NCI-H1930 (cell line): ENCODE measurements at regions not wholly inside any gene's neighbourhood (a gene's known extent, or its start where the extent isn't known, plus 50 kb on each side); places are given as distances from the start of the nearest gene placed in this dataset.
A peak's percentile ranks its signal among the peaks of the same experiment; 100 is the strongest.

ENCODE experiments used
- DNase-seq, 2 experiments: peaks; one replicate each; lab custom pipeline; 2025; lab: John Stamatoyannopoulos, UW

GRCh38 chr12:130258863-130259262 lies 78.8 kb upstream of the PIWIL1 start:
- no peak for DNase-seq

- DNase-seq = no peak
Observed at GRCh38 chr12:130263025-130263424, 74.7 kb upstream of the PIWIL1 start.

GRCh38 chr12:130263996-130264395 lies 73.7 kb upstream of the PIWIL1 start:
- no peak for DNase-seq

GRCh38 chr12:130266751-130267150 lies 70.9 kb upstream of the PIWIL1 start:
- DNase-seq = no peak

GRCh38 chr12:130280231-130280630 lies 57.5 kb upstream of the PIWIL1 start:
- DNase-seq = no peak

- DNase-seq = no peak
Observed at GRCh38 chr12:130280742-130281141, 56.9 kb upstream of the PIWIL1 start.

- DNase-seq = no peak
Observed at GRCh38 chr12:130281153-130281799, 56.4 kb upstream of the PIWIL1 start.

GRCh38 chr12:130286041-130286440 lies 51.6 kb upstream of the PIWIL1 start:
- DNase-seq = peak in 1 of 2 experiments; percentile 8

- no peak for DNase-seq
Observed at GRCh38 chr12:130286741-130287440, 50.8 kb upstream of the PIWIL1 start.
